ENCODE measurements at regions not wholly inside any gene's neighbourhood (a gene's known extent, or its start where the extent isn't known, plus 50 kb on each side); places are given as distances from the start of the nearest gene placed in this dataset.

- DNase-seq (ENCODE audit: low read depth) = no peak
Measured at GRCh38 chr2:51673628-51674027, 641.7 kb upstream of the NRXN1 start.

DNA sequence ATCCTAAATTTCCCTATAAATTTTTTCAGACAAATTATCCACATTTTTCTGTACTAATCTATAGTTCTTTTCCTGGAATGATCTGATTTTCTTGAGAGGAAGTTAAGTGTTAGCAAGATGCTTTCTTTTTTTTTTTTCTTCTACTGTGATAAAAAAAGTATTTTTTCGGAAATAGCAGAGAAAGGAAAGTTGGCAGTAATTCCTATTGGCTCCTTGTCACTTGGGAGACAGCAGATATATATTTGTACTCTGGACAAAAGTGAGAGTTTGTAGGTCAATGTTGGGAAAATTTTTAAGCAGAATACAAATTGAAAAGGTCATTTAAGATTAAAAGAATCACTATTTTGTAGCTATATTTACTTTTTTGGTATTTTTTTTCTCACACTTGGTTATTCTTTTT lies 635.7 kb upstream of the NRXN1 start:
- no peak for DNase-seq (ENCODE audit: low read depth)
- TF ChIP-seq CTCF (conservative IDR thresholded peaks at IDR 0.05; ENCODE audit: control insufficient read depth, insufficient read depth, low read depth, low read length) = no peak
- no peak overlapping the region for H3K4me3 ChIP-seq (ENCODE audit: control insufficient read depth, low read depth, low read length)

More at GRCh38 chr2:51673628-51674027, 641.7 kb upstream of the NRXN1 start:
- no peak overlapping the region for H3K4me3 ChIP-seq (ENCODE audit: control insufficient read depth, low read depth, low read length)
- TF ChIP-seq CTCF (conservative IDR thresholded peaks at IDR 0.05; ENCODE audit: control insufficient read depth, insufficient read depth, low read depth, low read length) = no peak

GRCh38 chr2:51662187-51662586 lies 630.3 kb upstream of the NRXN1 start:
- TF ChIP-seq CTCF (conservative IDR thresholded peaks at IDR 0.05; ENCODE audit: control insufficient read depth, insufficient read depth, low read depth, low read length) = no peak
- no peak overlapping the region for H3K4me3 ChIP-seq (ENCODE audit: control insufficient read depth, low read depth, low read length)
- DNase-seq (ENCODE audit: low read depth) = no peak

- no peak overlapping the region for H3K4me3 ChIP-seq (ENCODE audit: control insufficient read depth, low read depth, low read length)
- no peak for TF ChIP-seq CTCF (conservative IDR thresholded peaks at IDR 0.05; ENCODE audit: control insufficient read depth, insufficient read depth, low read depth, low read length)
- no peak for DNase-seq (ENCODE audit: low read depth)
Measured at GRCh38 chr2:51657849-51658248, 625.9 kb upstream of the NRXN1 start.

DNA sequence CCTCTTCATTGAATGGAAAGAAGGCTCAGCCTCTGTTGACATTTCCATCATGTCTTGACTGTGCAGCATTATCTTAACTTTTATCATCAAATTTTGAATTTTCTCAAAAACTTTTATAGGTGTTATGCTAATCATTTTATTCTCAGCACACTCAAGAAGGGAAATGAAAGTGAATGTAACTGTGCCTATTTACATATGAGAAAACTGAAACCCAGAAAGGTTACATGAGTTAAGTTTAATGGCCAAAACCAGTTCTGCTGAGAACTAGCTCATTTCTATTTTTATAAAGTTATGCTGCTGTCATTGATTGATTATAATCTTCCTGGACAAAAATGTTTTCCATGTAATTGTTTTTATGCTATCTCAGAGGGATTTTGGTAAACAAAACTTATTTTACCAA lies 618.8 kb upstream of the NRXN1 start:
- no peak for TF ChIP-seq CTCF (conservative IDR thresholded peaks at IDR 0.05; ENCODE audit: control insufficient read depth, insufficient read depth, low read depth, low read length)
- DNase-seq (ENCODE audit: low read depth) = no peak
- H3K4me3 ChIP-seq (ENCODE audit: control insufficient read depth, low read depth, low read length) = no peak overlapping the region

GRCh38 chr2:51649366-51649765 lies 617.4 kb upstream of the NRXN1 start:
- no peak overlapping the region for H3K4me3 ChIP-seq (ENCODE audit: control insufficient read depth, low read depth, low read length)
- no peak for DNase-seq (ENCODE audit: low read depth)
- no peak for TF ChIP-seq CTCF (conservative IDR thresholded peaks at IDR 0.05; ENCODE audit: control insufficient read depth, insufficient read depth, low read depth, low read length)

GRCh38 chr2:51638811-51639210 lies 606.9 kb upstream of the NRXN1 start:
- no peak for DNase-seq (ENCODE audit: low read depth)
- no peak for TF ChIP-seq CTCF (conservative IDR thresholded peaks at IDR 0.05; ENCODE audit: control insufficient read depth, insufficient read depth, low read depth, low read length)
- H3K4me3 ChIP-seq (ENCODE audit: control insufficient read depth, low read depth, low read length) = no peak overlapping the region
